Effector CD4-positive, alpha-beta T cell (primary cell): ENCODE measurements at regions not wholly inside any gene's neighbourhood (a gene's known extent, or its start where the extent isn't known, plus 50 kb on each side); places are given as distances from the start of the nearest gene placed in this dataset.
"Not testable (repeated sequence)": the region's sequence is repeated elsewhere in the genome, so short reads cannot be mapped to it uniquely, and the experiment has no call there.

Experiments
- DNase-seq: peaks from one replicate; pipeline ENCODE4 v3.0.0-alpha.2; 2020

DNA sequence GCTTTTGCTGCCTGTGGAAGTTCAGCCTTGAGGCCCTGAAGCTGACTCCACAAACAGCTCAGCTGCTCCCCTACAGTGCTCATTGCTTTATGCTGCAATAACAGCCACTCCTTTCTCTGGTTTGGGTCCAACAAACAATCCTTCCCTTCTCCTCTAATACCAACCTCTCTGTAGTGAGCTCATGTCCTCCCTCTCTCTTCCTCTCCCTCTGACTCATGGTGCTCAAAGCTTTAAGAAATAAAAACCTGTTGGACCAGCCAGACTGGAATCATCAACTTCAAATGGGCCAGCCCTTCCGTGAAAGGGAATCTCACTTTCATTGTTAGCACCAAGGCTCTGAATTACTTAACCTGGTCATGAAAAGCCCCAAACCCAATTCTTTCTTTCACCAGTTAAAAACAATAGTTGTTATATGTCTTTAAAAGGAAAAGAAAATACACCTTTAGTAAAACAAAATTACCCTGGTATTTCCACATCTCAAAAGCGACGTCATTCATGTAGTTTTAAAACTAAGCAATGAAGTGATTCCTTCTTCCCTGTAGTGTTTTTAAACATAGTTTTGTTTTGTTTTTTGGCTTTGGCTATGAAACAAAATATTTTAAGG lies 126.4 kb downstream of the DUSP6 start:
- no peak for DNase-seq

DNA sequence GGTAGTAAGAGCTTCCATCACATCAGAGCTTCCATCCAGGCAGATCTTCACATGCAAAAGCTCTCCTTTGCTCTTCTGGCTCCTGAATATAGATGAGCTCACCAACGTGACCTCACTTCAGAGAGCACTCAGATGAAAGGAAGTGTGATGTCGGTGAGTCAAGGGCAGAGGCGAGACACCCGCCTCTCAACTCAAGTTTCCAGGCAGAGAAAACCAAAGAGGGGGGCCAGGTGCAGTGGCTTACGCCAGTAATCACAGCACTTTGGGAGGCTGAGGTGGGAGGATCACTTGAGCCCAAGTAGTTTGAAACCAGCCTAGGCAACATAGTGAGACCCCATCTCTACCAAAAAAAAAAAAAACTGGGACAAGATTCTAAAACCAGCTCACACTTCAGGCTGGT lies 126.9 kb downstream of the DUSP6 start:
- DNase-seq, result peak; percentile 65

DNA sequence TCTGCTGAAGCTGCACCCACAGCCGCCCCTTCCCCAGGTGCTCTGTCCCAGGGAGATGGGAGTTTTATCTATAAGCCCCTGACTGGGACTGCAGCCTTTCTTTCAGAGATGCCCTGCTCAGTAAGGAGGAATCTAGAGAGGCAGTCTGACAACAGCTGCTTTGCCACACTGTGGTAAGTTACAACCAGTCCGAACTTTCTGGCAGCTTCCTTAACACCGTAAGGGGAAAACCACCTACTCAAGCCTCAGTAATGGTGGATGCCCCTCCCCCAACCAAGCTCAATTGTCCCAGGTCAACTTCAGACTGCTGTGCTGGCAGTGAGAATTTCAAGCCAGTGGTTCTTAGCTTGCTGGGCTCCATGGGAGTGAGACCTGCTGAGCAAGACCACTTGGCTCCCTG lies 129.7 kb downstream of the DUSP6 start:
- not testable (repeated sequence) for DNase-seq

DNA sequence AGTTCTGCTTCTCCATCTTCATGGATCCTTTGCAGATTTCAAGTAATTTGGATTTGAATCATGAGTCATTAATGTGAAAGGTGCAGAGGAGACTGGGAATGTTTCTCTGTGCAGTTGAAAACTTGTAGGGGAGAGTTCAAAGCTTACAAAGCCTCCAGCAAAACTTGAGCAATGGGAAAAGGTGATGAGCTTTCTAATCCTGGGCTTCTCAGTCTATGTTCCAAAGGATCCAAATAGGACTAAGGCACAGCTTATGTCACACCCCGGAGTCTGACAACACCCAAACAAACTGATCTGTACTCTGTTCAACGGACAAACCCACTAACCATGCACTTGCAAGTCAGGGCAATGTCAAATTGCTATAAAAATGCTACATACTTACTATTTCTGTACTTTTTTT lies 134.8 kb downstream of the DUSP6 start:
- DNase-seq, result no peak

DNA sequence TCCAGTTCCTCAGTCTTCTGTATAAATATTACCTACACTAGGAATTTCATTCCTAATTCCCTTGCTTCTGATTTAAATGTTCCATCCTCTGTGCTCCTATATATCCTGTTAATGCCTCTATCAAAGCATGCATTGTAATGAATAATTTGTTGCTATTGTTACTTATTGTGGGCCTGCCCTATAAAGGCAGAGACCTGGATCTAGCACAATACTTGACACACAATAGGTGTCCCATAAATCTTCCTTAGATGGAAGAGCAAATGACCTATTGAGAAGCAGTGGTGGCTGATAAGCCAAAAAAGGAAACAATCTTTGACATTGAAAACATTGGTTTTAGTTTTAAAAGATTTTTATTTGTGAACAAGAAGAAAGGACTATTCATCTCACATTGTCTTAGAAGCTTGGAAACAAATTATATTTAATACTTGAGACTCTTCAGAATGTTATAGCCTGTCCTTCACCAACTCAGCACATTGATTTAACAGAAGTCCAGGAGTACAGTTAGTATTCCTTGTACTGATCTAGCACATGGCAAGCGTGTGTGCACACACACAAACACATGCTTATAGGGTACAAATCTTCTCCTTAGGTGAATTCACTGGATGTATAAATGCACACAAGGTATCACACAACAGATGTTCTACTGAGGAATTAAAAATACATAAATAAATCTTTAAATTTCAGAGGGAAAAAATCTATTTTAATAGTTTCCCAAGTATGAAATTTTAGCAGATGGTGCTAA lies 135.9 kb downstream of the DUSP6 start:
- DNase-seq, result no peak

DNA sequence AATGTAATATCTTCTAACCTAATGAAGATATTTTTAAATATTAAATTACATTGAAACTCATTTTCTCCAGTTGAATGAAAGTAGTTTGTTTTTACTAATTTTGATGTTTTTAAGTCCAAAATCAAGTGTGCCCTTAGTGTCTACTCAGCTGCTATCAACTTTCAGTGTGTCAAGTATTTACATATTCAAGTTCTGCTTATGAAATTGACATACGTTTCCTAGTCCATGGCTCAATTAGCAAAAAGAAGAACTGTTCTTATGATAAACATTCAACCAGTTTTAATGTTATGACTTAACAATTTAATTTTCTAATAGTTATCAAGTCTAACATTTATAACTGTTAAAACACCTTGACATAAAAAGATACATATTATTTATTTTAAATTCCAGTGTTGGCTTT lies 137.1 kb downstream of the DUSP6 start:
- DNase-seq, result no peak

DNA sequence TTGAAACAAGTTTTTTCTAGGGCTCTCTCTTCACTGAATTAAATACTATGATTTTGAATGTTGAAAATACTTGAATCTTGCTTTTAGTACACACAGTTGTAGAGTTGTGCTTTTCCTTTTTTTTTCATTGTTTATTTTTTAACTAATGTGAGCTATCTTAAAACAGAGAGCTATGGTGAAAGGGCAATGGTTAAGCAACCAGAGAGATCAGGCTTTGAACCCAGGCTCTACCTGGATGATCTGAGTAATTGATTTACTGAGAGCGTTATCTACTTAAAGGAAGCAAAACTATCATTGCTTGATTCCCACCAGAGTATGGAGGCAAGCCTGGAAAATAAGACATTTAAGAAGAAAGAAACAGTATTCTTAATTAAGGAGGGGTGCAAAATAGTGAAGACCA lies 138.6 kb downstream of the DUSP6 start:
- DNase-seq, result no peak

DNA sequence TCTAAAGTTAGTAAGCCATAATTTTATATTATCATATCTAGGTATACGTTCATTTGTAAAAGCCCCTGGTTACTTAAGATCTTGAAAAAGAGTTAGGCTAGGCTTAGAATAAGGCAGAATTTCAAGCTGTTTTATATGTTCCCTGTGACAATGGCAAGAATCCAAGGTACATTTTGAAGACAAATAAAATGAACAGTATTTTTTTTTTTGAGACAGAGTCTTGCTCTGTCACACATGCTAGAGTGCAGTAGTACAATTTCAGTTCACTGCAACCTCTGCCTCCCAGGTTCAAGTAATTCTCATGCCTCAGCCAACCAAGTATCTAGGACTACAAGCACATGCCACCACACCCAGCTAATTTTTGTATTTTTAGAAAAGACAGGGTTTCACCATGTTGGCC lies 139.2 kb downstream of the DUSP6 start:
- DNase-seq, result no peak

DNA sequence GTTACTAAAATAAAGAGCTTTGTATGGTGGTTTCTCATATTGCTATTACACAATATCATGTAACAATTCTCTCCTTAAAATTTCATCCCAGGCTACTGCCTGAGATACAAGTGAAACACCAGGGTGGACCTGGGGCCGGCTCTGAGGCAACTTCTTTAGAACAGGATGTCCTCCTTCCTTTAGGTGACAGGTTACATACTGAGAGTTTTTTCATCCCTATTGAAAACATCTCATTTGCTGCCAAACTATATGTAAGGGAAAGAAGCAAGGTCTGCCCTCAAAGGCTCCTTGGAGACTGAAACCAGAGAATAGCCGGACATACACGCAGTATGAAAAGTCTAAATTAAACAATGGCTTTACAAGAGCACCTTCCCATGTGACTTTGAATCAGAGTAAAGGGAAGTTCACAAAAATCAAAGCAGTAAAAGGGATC lies 139.9 kb downstream of the DUSP6 start:
- DNase-seq, result no peak

DNA sequence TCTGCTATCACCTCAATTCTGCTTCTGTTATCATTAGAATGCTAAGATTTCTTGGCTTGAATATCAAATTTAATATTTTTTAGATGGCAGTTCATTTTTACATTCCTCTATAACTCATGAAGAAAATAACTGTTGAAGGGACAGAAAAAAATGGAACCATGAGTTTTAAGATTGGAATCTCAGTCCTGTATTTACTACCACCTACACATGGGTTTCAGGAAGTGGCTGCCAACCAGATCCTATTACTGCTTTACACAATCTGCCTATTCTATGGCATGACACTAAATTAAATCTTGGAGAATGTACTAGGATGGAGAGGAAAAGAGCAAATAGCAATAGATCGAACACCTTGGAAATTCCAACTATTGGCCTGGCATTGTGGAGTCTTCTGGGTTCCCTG lies 140.8 kb downstream of the DUSP6 start:
- no peak for DNase-seq

DNA sequence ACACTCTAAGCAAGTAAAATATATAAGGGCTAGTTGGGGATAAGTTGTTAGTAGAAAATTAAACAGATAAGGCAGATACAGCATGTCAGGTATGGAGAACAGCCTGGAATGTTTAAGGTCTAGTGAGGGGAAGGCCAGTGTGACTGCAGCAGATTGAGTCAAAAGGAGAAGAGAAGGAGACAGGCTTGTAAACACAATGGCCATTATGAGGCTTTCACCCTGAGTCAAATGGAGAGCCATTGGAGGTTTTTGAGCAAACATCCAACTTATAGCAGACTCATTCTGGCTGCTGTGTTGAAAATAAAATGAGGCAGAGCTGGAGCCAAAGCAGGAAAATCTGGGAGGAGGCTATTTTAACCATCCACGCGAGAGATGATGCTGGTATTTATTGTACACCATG lies 142.0 kb downstream of the DUSP6 start:
- no peak for DNase-seq

DNA sequence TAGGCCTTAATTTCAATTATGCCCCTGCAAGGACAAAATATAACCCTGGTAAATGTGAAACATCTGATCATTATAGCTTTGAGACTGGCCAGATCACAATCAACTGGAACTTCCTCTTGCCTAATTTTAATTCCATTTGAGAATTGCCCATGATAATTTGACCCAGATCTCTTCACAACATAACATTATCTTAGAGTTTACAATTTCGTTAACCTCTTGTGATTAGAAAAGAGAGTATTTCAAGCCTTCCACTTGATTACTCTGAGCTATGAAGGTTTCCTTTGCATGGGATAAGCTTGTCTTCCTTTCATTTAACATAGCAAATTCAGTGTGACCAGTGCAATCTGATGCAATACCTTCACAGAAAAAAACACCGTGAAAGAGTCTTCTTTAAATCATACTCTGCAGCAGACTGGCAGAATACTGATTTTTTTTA lies 143.6 kb downstream of the DUSP6 start:
- DNase-seq, result no peak

DNA sequence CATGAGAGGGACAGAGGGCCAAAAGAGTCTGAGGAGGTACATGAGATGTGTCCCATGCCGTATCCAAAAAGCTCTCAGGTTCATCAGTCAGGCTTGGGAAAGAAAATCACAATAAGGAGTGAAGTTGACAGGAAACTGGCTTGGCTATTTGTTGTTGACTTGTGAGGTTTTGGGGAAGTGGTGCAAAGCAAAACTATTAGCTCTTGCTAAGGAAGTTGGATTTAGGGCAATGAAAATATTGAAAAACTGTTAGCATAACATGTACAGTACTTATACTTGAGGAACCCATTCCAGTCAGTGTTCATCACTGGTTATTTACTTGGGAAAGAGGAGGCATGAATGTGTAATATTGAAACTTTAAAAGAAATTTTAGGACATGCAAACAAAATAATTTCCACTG lies 145.9 kb downstream of the DUSP6 start:
- no peak for DNase-seq

DNA sequence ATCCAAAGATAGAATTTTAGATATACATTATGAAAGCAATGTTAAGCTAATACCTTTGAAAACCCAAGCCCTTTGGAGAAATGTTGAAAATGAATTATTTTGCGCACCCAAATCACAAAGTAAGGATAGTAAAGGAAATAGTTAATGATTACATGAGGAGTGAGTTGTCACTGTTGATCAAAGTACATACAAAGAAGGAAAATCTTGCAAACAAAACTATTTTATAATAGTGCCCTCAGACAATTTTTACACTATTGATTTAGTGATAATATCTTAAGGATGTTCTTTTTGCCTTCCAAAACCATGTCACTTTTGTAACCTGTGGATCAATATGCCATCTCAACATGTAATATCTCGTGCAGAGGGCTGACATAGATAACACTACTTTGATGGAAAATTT lies 146.8 kb downstream of the DUSP6 start:
- no peak for DNase-seq

DNA sequence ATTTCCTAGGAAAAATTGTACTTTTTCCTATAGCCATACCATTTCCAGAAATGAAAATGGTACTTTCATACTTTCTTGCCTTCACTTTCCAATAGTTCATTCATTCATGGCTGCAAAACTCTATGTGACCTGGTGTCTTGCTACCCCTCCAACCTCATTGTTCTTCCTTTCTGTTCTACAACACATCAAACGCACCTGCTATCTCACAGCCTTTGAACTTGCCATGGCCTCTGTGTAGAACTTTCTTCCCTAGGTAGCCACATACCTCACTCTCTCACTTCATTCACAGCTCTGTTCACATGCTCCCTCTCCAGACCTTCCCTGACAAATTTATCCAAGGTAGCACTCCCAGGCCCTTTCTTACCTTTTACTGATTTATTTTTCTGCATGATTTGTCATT lies 149.2 kb downstream of the DUSP6 start:
- no peak for DNase-seq

DNA sequence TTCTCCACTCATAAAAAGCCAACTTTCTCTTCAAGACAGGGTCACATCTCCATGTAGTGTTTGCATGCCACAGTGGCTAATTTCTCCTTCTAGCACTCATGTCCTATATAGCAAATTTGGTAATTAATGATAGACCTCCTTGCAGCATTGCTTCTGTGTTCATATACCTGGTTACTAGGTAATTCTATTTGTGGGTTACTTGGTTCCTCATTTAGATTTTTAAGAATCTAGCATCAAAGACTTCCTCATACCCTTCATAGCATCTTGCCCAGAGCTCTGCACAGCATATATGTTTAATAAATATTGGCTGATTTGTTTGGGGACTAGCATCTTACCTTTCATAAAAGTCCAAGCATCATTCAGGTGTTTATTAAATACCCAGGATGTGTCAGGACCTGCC lies 152.1 kb downstream of the DUSP6 start:
- no peak for DNase-seq

DNA sequence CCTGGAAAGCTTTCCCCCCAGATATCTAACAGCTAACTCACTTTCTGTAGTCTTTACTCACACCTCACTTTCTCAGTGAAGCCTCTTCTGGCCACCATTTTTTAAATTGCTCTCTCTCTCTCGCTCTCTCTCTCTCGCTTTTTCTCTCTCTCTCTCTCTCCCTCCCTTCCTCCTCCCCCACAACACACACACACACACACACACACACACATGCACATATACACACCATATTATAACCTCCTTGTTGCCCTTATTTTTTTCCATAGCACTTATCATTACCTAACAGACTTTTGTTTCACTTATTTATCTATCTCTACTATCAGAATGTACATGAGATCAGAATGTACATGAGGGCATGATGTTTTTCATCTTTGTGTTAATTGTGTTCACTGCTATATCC lies 156.8 kb downstream of the DUSP6 start:
- DNase-seq, result no peak

DNA sequence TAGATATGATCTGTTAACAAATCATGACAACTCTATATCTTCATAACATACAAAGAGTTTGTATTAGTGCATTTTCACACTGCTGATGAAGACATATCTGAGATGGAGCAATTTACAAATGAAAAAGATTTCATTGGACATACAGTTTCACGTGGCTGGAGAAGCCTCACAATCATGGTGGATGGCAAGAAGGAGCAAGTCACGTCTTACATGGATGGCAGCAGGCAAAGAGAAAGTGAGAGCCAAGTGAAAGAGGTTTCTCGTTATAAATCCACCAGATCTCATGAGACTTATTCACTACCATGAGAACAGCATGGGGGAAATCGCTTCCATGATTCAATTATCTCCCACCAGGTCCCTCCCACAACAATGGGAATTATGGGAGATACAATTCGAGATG lies 157.6 kb downstream of the DUSP6 start:
- no peak for DNase-seq

DNA sequence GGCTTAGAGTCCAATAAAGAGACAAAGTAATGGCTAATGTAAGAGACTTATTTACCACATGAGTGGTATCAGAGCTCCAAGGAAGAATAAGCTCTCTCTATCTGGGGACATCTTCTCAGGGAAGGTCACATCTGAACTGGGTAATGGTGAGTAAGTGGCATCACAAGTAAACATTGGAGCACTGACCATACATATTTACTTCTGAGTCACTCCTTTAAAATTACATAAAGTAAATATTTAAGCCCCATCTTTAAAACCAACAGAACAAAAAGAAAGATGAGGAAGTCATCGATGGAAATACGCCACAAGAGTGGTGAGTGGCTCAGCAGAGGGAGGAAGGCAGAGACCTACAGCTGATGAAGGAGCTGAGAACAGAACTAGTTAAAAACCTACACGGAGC lies 159.9 kb downstream of the DUSP6 start:
- DNase-seq, result no peak

DNA sequence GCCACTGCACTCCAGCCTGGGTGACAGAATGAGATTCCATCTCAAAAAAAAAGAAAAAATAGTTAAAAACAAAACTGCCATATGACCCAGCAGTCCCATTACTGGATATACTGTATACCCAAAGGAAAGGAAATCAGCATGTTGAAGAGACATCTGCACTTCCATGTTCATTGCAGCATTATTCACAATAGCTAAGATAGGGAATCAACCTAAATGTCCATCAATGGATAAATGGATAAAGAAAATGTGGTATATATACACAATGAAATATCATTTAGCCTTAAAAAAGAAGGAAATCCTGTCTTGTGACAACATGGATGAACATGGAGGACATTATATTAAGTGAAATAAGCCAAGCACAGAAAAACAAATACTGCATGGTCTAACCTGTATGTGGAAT lies 160.7 kb downstream of the DUSP6 start:
- not testable (repeated sequence) for DNase-seq

DNA sequence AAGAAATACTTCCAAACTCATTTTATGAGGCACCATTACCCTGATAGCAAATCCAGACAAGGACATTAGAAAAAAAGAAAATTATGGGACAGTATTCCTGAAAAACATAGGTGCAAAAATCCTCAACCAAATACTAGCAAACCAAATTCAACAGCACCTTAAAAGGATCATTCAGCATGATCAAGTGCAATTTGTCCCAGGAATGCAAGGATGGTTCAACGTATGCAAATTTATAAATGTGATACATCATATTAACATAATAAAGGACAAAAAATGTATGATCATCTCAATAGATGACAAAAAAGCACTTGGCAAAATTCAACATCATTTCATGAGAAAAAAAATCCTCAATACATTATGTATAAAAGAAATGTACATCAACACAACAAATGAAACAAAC lies 162.9 kb downstream of the DUSP6 start:
- no peak for DNase-seq

DNA sequence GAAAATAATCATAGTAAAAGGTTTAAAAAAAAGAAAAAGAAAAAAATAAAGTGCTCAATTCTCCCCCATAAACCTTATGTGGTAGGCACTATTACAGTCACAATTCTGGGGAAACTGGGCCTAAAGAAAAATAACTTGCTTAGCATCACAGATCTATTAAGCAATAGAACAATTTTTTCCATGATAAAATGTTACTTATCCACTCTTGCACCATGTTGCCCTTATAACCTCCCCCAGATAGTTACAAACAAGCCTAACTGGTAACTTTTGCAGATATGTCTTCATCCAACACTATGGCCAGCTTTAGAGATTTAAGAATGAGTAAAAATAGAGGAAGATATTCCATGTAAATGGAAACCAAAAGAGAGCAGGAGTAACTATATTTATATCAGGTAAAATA lies 164.8 kb downstream of the DUSP6 start:
- no peak for DNase-seq

DNA sequence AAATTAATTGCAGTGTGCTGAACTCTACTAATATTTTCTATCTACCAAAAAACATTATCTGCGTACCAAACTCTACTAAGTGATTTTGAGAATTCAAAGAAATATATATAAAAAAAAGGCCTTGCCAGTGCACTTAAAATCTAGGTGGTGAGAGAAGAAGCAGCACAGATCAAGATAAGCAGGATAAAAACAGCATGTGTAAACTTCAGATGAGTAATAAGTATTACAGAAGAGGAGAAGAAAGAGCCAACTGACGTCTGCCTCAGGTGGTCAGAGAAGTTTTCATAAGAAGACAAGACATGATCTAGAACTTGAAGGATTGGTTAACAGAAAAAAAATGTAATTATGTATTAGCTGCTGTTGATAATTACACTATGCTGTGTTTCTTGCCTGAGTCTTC lies 166.4 kb downstream of the DUSP6 start:
- DNase-seq, result no peak

DNA sequence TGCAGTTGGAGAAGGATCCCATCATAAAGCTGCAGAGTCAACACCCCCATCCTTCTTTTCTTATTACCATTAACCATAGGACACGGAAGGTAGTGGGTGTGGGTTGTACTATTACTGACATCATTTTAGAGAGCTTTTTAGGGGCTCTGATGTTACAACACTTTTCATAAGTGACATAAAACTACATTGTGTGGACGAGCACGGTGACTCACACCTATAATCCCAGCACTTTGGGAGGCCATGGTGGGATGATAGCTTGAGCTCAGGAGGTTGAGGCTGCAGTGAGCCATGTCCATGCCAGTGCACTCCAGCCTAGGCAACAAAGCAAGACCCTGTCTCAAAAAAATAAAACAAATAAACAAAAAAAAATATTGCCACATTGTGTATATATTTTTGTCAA lies 167.1 kb downstream of the DUSP6 start:
- no peak for DNase-seq

DNA sequence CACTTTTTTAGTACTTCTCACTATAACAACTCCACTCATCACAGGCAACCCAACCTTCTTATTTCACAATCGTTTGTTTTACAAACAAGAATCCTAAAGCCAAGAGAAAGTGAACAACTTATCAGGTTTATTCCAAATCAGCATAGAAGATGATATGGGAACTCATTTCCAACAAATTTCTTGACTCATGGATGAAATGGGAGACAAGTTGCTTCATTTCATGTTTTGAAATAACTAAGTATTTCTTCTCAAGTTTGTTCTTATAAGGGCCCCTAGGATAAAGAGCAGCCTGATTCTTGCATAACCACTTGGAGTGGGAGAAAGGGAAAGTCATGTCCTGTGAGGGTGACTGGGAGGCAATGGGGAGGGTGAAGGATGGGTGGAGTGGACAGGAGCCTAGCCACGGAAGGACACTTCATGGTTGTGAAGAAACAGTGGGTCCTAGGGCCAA lies 168.3 kb downstream of the DUSP6 start:
- no peak for DNase-seq
